GM18909 (cell line): ENCODE measurements at regions not wholly inside any gene's neighbourhood (a gene's known extent, or its start where the extent isn't known, plus 50 kb on each side); places are given as distances from the start of the nearest gene placed in this dataset.

Experiments
- ATAC-seq: cut with Tn5 transposase; IDR thresholded peaks from one replicate; pipeline ENCODE4 v1.9.1; 2021; ENCODE audit warnings: mild to moderate bottlenecking; ENCODE audit not compliant: unreplicated experiment, poor library complexity

GRCh38 chr9:119092125-119092524 is 277.1 kb downstream of the BRINP1 start:
- no peak for ATAC-seq

GRCh38 chr9:119094086-119094485 is 275.1 kb downstream of the BRINP1 start:
- ATAC-seq: no peak

GRCh38 chr9:119095072-119095471 is 274.2 kb downstream of the BRINP1 start:
- ATAC-seq: no peak

- no peak for ATAC-seq
Measured at GRCh38 chr9:119101048-119101447, 268.2 kb downstream of the BRINP1 start.

- ATAC-seq: no peak
Measured at GRCh38 chr9:119114681-119115080, 254.6 kb downstream of the BRINP1 start.
